Breast epithelium (tissue), 3 donors: ENCODE measurements at regions not wholly inside any gene's neighbourhood (a gene's known extent, or its start where the extent isn't known, plus 50 kb on each side); places are given as distances from the start of the nearest gene placed in this dataset.

ENCODE experiments used
- POLR2A ChIP-seq: fragments of 450-650 bp; IDR thresholded peaks from one replicate; pipeline ENCODE4 v1.6.1; 2016; ENCODE audit warnings: antibody characterized with exemption, mild to moderate bottlenecking, moderate library complexity
- POLR2AphosphoS5 ChIP-seq, 3 donors: sonication (generic); formaldehyde crosslinking; IDR thresholded peaks; one replicate each; pipeline ENCODE4 v1.6.1; 2017; ENCODE audit warnings: antibody characterized with exemption in 3 of 3
- TF ChIP-seq, protein P1 (sequence below), 3 donors: fragments of 450-650 bp; IDR thresholded peaks; one replicate each; pipeline ENCODE4 v1.5.1; 2016 to 2017; ENCODE audit warnings: antibody characterized with exemption in 3 of 3, mild to moderate bottlenecking in 3 of 3, moderate library complexity in 3 of 3

DNA sequence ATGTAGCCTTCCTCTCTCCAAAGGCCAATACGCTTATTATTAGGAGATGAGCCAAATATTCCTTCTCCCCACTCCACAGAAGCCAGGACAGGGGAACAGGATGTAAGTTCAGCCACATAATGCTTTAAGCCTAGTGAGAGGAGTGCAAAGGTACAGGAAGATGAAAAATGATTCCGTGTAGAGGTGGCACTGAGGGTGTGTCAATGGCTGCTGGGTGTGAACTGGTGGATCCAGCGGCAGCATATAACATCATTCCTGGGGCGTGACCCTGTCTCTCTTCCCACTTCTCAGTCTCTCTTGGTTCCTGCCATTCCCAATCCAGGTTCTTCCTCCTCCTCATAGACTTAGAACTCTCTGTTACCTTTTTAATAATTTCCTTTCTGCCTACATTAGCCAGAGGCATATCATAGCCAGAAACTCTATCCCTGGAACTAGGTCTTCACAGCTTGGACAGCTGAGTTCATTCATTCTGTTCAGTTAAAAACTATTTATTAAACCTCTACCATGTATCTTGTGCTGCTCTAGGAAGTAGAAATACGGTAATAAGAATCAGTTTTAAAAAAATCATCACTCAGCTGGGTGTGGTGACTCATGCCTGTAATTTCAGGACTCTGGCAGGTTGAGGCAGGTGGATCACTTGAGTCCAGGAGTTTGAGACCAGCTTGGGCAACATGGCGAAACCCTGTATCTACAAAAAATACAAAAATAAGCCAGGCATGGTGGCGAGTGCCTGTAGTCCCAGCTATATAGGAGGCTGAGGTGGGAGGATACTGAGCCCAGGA lies 58.0 kb upstream of the FAM20A start:
- TF ChIP-seq POLR2AphosphoS5 (IDR thresholded peaks at IDR 0.05) (no peak), POLR2A (no peak)
- TF ChIP-seq, protein P1, sequence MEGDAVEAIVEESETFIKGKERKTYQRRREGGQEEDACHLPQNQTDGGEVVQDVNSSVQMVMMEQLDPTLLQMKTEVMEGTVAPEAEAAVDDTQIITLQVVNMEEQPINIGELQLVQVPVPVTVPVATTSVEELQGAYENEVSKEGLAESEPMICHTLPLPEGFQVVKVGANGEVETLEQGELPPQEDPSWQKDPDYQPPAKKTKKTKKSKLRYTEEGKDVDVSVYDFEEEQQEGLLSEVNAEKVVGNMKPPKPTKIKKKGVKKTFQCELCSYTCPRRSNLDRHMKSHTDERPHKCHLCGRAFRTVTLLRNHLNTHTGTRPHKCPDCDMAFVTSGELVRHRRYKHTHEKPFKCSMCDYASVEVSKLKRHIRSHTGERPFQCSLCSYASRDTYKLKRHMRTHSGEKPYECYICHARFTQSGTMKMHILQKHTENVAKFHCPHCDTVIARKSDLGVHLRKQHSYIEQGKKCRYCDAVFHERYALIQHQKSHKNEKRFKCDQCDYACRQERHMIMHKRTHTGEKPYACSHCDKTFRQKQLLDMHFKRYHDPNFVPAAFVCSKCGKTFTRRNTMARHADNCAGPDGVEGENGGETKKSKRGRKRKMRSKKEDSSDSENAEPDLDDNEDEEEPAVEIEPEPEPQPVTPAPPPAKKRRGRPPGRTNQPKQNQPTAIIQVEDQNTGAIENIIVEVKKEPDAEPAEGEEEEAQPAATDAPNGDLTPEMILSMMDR (IDR thresholded peaks at IDR 0.05), result no peak
